ENCODE measurements at regions not wholly inside any gene's neighbourhood (a gene's known extent, or its start where the extent isn't known, plus 50 kb on each side); places are given as distances from the start of the nearest gene placed in this dataset.

- DNase-seq = no peak
Measured at GRCh38 chr11:31877863-31878262, 66.7 kb upstream of the PAX6 start.

GRCh38 chr11:31877083-31877482 lies 66.0 kb upstream of the PAX6 start:
- no peaks in the 10 kb centered on the region for H3K36me3 ChIP-seq (replicated peaks; ENCODE audit: control insufficient read depth, insufficient read depth, low read length)
- H3K4me3 ChIP-seq (ENCODE audit: insufficient read depth, low read depth, low read length) = no peak overlapping the region
- no peak for DNase-seq
- no peaks in the 10 kb centered on the region; the same call in 1 of the 2 replicates for H3K27me3 ChIP-seq (ENCODE audit: control insufficient read depth, insufficient read depth, low read length)

More at GRCh38 chr11:31877863-31878262, 66.7 kb upstream of the PAX6 start:
- Histone ChIP-seq H3K4me3 (ENCODE audit: insufficient read depth, low read depth, low read length) (no peak overlapping the region), H3K27me3 (ENCODE audit: control insufficient read depth, insufficient read depth, low read length) (no peaks in the 10 kb centered on the region; the same call in 1 of the 2 replicates), H3K36me3 (replicated peaks; ENCODE audit: control insufficient read depth, insufficient read depth, low read length) (no peaks in the 10 kb centered on the region)

GRCh38 chr11:31875866-31876560 lies 64.9 kb upstream of the PAX6 start:
- no peaks in the 10 kb centered on the region for H3K36me3 ChIP-seq (replicated peaks; ENCODE audit: control insufficient read depth, insufficient read depth, low read length)
- no peak for DNase-seq
- no peak overlapping the region for H3K4me3 ChIP-seq (ENCODE audit: insufficient read depth, low read depth, low read length)
- peaks cover 3% of the 10 kb centered on the region; the same call in 1 of the 2 replicates for H3K27me3 ChIP-seq (ENCODE audit: control insufficient read depth, insufficient read depth, low read length)

- Histone ChIP-seq H3K36me3 (replicated peaks; ENCODE audit: control insufficient read depth, insufficient read depth, low read length) (no peaks in the 10 kb centered on the region), H3K27me3 (ENCODE audit: control insufficient read depth, insufficient read depth, low read length) (peaks cover 3% of the 10 kb centered on the region; the same call in 1 of the 2 replicates), H3K4me3 (ENCODE audit: insufficient read depth, low read depth, low read length) (no peak overlapping the region)
- no peak for DNase-seq
Measured at GRCh38 chr11:31874631-31875191, 63.6 kb upstream of the PAX6 start.

GRCh38 chr11:31873124-31873523 lies 62.0 kb upstream of the PAX6 start:
- no peak for DNase-seq
- Histone ChIP-seq H3K27me3 (ENCODE audit: control insufficient read depth, insufficient read depth, low read length) (peaks cover 3% of the 10 kb centered on the region; the same call in 1 of the 2 replicates), H3K4me3 (ENCODE audit: insufficient read depth, low read depth, low read length) (no peak overlapping the region), H3K36me3 (replicated peaks; ENCODE audit: control insufficient read depth, insufficient read depth, low read length) (no peaks in the 10 kb centered on the region)

- no peak overlapping the region for H3K4me3 ChIP-seq (ENCODE audit: insufficient read depth, low read depth, low read length)
- peaks cover 3% of the 10 kb centered on the region; the same call in 1 of the 2 replicates for H3K27me3 ChIP-seq (ENCODE audit: control insufficient read depth, insufficient read depth, low read length)
- no peak for DNase-seq
- no peaks in the 10 kb centered on the region for H3K36me3 ChIP-seq (replicated peaks; ENCODE audit: control insufficient read depth, insufficient read depth, low read length)
Measured at GRCh38 chr11:31872076-31872443, 60.9 kb upstream of the PAX6 start.

GRCh38 chr11:31871310-31872075 lies 60.4 kb upstream of the PAX6 start:
- no peak for DNase-seq
- Histone ChIP-seq H3K36me3 (replicated peaks; ENCODE audit: control insufficient read depth, insufficient read depth, low read length) (no peaks in the 10 kb centered on the region), H3K27me3 (ENCODE audit: control insufficient read depth, insufficient read depth, low read length) (peaks cover 3% of the 10 kb centered on the region; the same call in 1 of the 2 replicates)

GRCh38 chr11:31870609-31871309 lies 59.6 kb upstream of the PAX6 start:
- no peak overlapping the region for H3K4me3 ChIP-seq (ENCODE audit: insufficient read depth, low read depth, low read length)
- peak; percentile 84 for DNase-seq
- H3K27me3 ChIP-seq (ENCODE audit: control insufficient read depth, insufficient read depth, low read length) = peaks cover 3% of the 10 kb centered on the region; the same call in 1 of the 2 replicates
- H3K36me3 ChIP-seq (replicated peaks; ENCODE audit: control insufficient read depth, insufficient read depth, low read length) = no peaks in the 10 kb centered on the region

More at GRCh38 chr11:31871310-31872075, 60.4 kb upstream of the PAX6 start:
- no peak overlapping the region for H3K4me3 ChIP-seq (ENCODE audit: insufficient read depth, low read depth, low read length)

- DNase-seq = no peak
- Histone ChIP-seq H3K27me3 (ENCODE audit: control insufficient read depth, insufficient read depth, low read length) (peaks cover 3% of the 10 kb centered on the region; the same call in 1 of the 2 replicates), H3K4me3 (ENCODE audit: insufficient read depth, low read depth, low read length) (no peak overlapping the region), H3K36me3 (replicated peaks; ENCODE audit: control insufficient read depth, insufficient read depth, low read length) (no peaks in the 10 kb centered on the region)
Measured at GRCh38 chr11:31869986-31870385, 58.9 kb upstream of the PAX6 start.

GRCh38 chr11:31865606-31866300 lies 54.6 kb upstream of the PAX6 start:
- Histone ChIP-seq H3K27me3 (ENCODE audit: control insufficient read depth, insufficient read depth, low read length) (no peaks in the 10 kb centered on the region; the same call in 1 of the 2 replicates), H3K36me3 (replicated peaks; ENCODE audit: control insufficient read depth, insufficient read depth, low read length) (no peaks in the 10 kb centered on the region), H3K4me3 (ENCODE audit: insufficient read depth, low read depth, low read length) (no peak overlapping the region)
- DNase-seq = no peak

GRCh38 chr11:31863170-31863832 lies 52.2 kb upstream of the PAX6 start:
- no peak overlapping the region for H3K4me3 ChIP-seq (ENCODE audit: insufficient read depth, low read depth, low read length)
- no peaks in the 10 kb centered on the region for H3K36me3 ChIP-seq (replicated peaks; ENCODE audit: control insufficient read depth, insufficient read depth, low read length)
- no peak for DNase-seq
- no peaks in the 10 kb centered on the region for H3K27me3 ChIP-seq (ENCODE audit: control insufficient read depth, insufficient read depth, low read length)

GRCh38 chr11:31861011-31861410 lies 49.9 kb upstream of the PAX6 start:
- no peak overlapping the region for H3K4me3 ChIP-seq (ENCODE audit: insufficient read depth, low read depth, low read length)
- DNase-seq = no peak
- no peaks in the 10 kb centered on the region for H3K36me3 ChIP-seq (replicated peaks; ENCODE audit: control insufficient read depth, insufficient read depth, low read length)
- H3K27me3 ChIP-seq (ENCODE audit: control insufficient read depth, insufficient read depth, low read length) = no peaks in the 10 kb centered on the region
